Left lobe of liver (tissue), 2 donors: ENCODE measurements at regions not wholly inside any gene's neighbourhood (a gene's known extent, or its start where the extent isn't known, plus 50 kb on each side); places are given as distances from the start of the nearest gene placed in this dataset.
"Not testable (repeated sequence)": the region's sequence is repeated elsewhere in the genome, so short reads cannot be mapped to it uniquely, and the experiment has no call there.

Experiments used
- ATAC-seq: fragments of 200-7000 bp; cut with Tn5 transposase; one replicate; pipeline ENCODE4 v1.9.1; 2020; ENCODE audit warnings: mild to moderate bottlenecking, moderate library complexity
- DNase-seq: peaks from one replicate; pipeline ENCODE4 v3.0.0-alpha.2; 2020; ENCODE audit warnings: low spot score
- donor health status: DM: no; HTN: no; CAD: no; lungs with moderate emphysema.
- donor health status: DM: no; HTN: yes; CAD: no.

GRCh38 chr7:109879287-109879828 is 1211.6 kb upstream of the LRRN3 start:
- DNase-seq = no peak
- ATAC-seq = no peak

- ATAC-seq = no peak
- no peak for DNase-seq
Observed at GRCh38 chr7:109890622-109891021, 1200.3 kb upstream of the LRRN3 start.

GRCh38 chr7:109893231-109893630 is 1197.7 kb upstream of the LRRN3 start:
- ATAC-seq = no peak
- no peak for DNase-seq

GRCh38 chr7:109895536-109895935 is 1195.4 kb upstream of the LRRN3 start:
- ATAC-seq (no peak), DNase-seq (no peak)

- no peak for DNase-seq
- ATAC-seq = no peak
Observed at GRCh38 chr7:109901926-109902325, 1189.0 kb upstream of the LRRN3 start.

GRCh38 chr7:109905368-109906065 is 1185.4 kb upstream of the LRRN3 start:
- DNase-seq, ATAC-seq: not testable (repeated sequence)

GRCh38 chr7:109915670-109916069 is 1175.3 kb upstream of the LRRN3 start:
- DNase-seq = no peak
- ATAC-seq = no peak

GRCh38 chr7:109926738-109927137 is 1164.2 kb upstream of the LRRN3 start:
- ATAC-seq = no peak

GRCh38 chr7:109930049-109930448 is 1160.9 kb upstream of the LRRN3 start:
- DNase-seq = no peak
- no peak for ATAC-seq

More at GRCh38 chr7:109926738-109927137, 1164.2 kb upstream of the LRRN3 start:
- DNase-seq = no peak

- DNase-seq (no peak), ATAC-seq (no peak)
Observed at GRCh38 chr7:109939207-109939606, 1151.7 kb upstream of the LRRN3 start.

- DNase-seq (no peak), ATAC-seq (no peak)
Observed at GRCh38 chr7:109945820-109946518, 1145.0 kb upstream of the LRRN3 start.

- no peak for DNase-seq
- ATAC-seq = no peak
Observed at GRCh38 chr7:109950256-109950655, 1140.7 kb upstream of the LRRN3 start.

GRCh38 chr7:109950821-109951564 is 1139.9 kb upstream of the LRRN3 start:
- ATAC-seq (no peak), DNase-seq (no peak)

- DNase-seq (no peak), ATAC-seq (no peak)
Observed at GRCh38 chr7:109951565-109951928, 1139.4 kb upstream of the LRRN3 start.

GRCh38 chr7:109955986-109956385 is 1134.9 kb upstream of the LRRN3 start:
- DNase-seq = no peak
- ATAC-seq = no peak

- ATAC-seq (no peak), DNase-seq (no peak)
Observed at GRCh38 chr7:109956916-109957315, 1134.0 kb upstream of the LRRN3 start.

GRCh38 chr7:109963741-109964140 is 1127.2 kb upstream of the LRRN3 start:
- ATAC-seq = no peak
- DNase-seq = no peak

GRCh38 chr7:109964780-109965179 is 1126.1 kb upstream of the LRRN3 start:
- DNase-seq (no peak), ATAC-seq (no peak)

- DNase-seq (no peak), ATAC-seq (no peak)
Observed at GRCh38 chr7:109967406-109967805, 1123.5 kb upstream of the LRRN3 start.

- DNase-seq (no peak), ATAC-seq (no peak)
Observed at GRCh38 chr7:109983618-109984017, 1107.3 kb upstream of the LRRN3 start.

GRCh38 chr7:109984729-109985128 is 1106.2 kb upstream of the LRRN3 start:
- no peak for ATAC-seq
- DNase-seq = no peak

- ATAC-seq = no peak
- no peak for DNase-seq
Observed at GRCh38 chr7:109986701-109987100, 1104.2 kb upstream of the LRRN3 start.
